IMR-90 (cell line): ENCODE measurements at regions not wholly inside any gene's neighbourhood (a gene's known extent, or its start where the extent isn't known, plus 50 kb on each side); places are given as distances from the start of the nearest gene placed in this dataset.

Source experiments
- BHLHE40 ChIP-seq: fragments of 150-350 bp; IDR thresholded peaks from 2 replicates; pipeline ENCODE4 v1.6.1; 2016; ENCODE audit warnings: mild to moderate bottlenecking, low read depth, low read length
- CEBPB ChIP-seq: IDR thresholded peaks from 2 replicates; pipeline ENCODE4 v1.6.1; 2012; ENCODE audit warnings: low read depth, low read length, improper control_type of control experiment
- CHD1 ChIP-seq: IDR thresholded peaks from 2 replicates; pipeline ENCODE4 v1.6.1; 2012; ENCODE audit warnings: low read depth, low read length, improper control_type of control experiment
- CTCF ChIP-seq: conservative IDR thresholded peaks from 2 replicates; pipeline ENCODE4 v1.5.1; 2012; ENCODE audit warnings: mild to moderate bottlenecking, low read depth, low read length, improper control_type of control experiment
- ELK1 ChIP-seq: fragments of 150-350 bp; IDR thresholded peaks from 2 replicates; pipeline ENCODE4 v1.6.1; 2016; ENCODE audit warnings: low read depth, mild to moderate bottlenecking, low read length, moderate library complexity, borderline replicate concordance
- FOS ChIP-seq: fragments of 150-350 bp; IDR thresholded peaks from 2 replicates; pipeline ENCODE4 v1.6.1; 2016; ENCODE audit warnings: low read depth, low read length
- MAFK ChIP-seq: IDR thresholded peaks from 2 replicates; pipeline ENCODE4 v1.6.1; 2012; ENCODE audit warnings: low read depth, low read length, improper control_type of control experiment
- MXI1 ChIP-seq: IDR thresholded peaks from 2 replicates; pipeline ENCODE4 v1.6.1; 2012; ENCODE audit warnings: low read depth, mild to moderate bottlenecking, low read length, moderate library complexity, borderline replicate concordance
- POLR2A ChIP-seq: IDR thresholded peaks from 2 replicates; pipeline ENCODE4 v1.6.1; 2012; ENCODE audit warnings: mild to moderate bottlenecking, low read depth, low read length
- RAD21 ChIP-seq: IDR thresholded peaks from 2 replicates; pipeline ENCODE4 v1.6.1; 2012; ENCODE audit warnings: low read length, improper control_type of control experiment
- RCOR1 ChIP-seq: IDR thresholded peaks from 2 replicates; pipeline ENCODE4 v1.6.1; 2012; ENCODE audit warnings: mild to moderate bottlenecking, low read length, improper control_type of control experiment; ENCODE audit not compliant: insufficient replicate concordance
- RFX5 ChIP-seq: IDR thresholded peaks from 2 replicates; pipeline ENCODE4 v1.8.0; 2012; ENCODE audit warnings: low read depth, mild to moderate bottlenecking, low read length, moderate library complexity
- SMC3 ChIP-seq: fragments of 150-350 bp; IDR thresholded peaks from 2 replicates; pipeline ENCODE4 v1.6.1; 2016; ENCODE audit warnings: low read depth, mild to moderate bottlenecking, antibody characterized with exemption, low read length, moderate library complexity
- USF2 ChIP-seq: fragments of 150-350 bp; IDR thresholded peaks from 2 replicates; pipeline ENCODE4 v1.6.1; 2017; ENCODE audit warnings: mild to moderate bottlenecking, antibody characterized with exemption, low read length, low read depth

GRCh38 chr5:69004676-69005075, 89.1 kb upstream of the SLC30A5 start:
- no peak for TF ChIP-seq CHD1
- no peak for TF ChIP-seq RFX5
- no peak for TF ChIP-seq CTCF
- TF ChIP-seq MXI1 = no peak
- TF ChIP-seq CEBPB = no peak
- no peak for TF ChIP-seq RAD21
- TF ChIP-seq POLR2A = no peak
- TF ChIP-seq FOS = no peak
- TF ChIP-seq ELK1 = no peak
- TF ChIP-seq SMC3 = no peak
- no peak for TF ChIP-seq MAFK
- TF ChIP-seq USF2 = no peak
- no peak for TF ChIP-seq RCOR1
- TF ChIP-seq BHLHE40 = no peak
